ENCODE measurements at regions not wholly inside any gene's neighbourhood (a gene's known extent, or its start where the extent isn't known, plus 50 kb on each side); places are given as distances from the start of the nearest gene placed in this dataset.

- Histone ChIP-seq H4K20me1 (ENCODE audit: insufficient read depth, low read length) (no peaks in the 10 kb centered on the region), H3K4me2 (replicated peaks; ENCODE audit: extremely low read depth, low read length, poor library complexity, severe bottlenecking) (no peak overlapping the region), H3K9me3 (replicated peaks in 1 of 2; ENCODE audit: control insufficient read depth in 1 of 2, insufficient read depth in 1 of 2, low read length in 2 of 2) (peaks cover 24% of the 10 kb centered on the region in 2 donors), H3K4me1 (ENCODE audit: control insufficient read depth in 1 of 2, insufficient read depth in 2 of 2, low read length in 2 of 2) (no peaks in the 10 kb centered on the region), H3K9ac (ENCODE audit: insufficient read depth, low read length, poor library complexity, severe bottlenecking) (no peak overlapping the region), H2AFZ (ENCODE audit: insufficient read depth, low read depth, low read length, poor library complexity, severe bottlenecking) (no peak overlapping the region), H3K27ac (ENCODE audit: low read depth in 1 of 2, low read length in 2 of 2) (no peak overlapping the region), H3K4me3 (replicated peaks in 1 of 3; ENCODE audit: low read depth in 2 of 3, low read length in 3 of 3) (no peak overlapping the region), H3K79me2 (ENCODE audit: insufficient read depth, low read length) (no peaks in the 10 kb centered on the region), H3K27me3 (ENCODE audit: control insufficient read depth in 2 of 2, insufficient read depth in 2 of 2, low read length in 2 of 2) (no peaks in the 10 kb centered on the region), H3K36me3 (replicated peaks in 1 of 2; ENCODE audit: control insufficient read depth in 1 of 2, insufficient read depth in 2 of 2, low read length in 2 of 2) (no peaks in the 10 kb centered on the region)
- intact Hi-C loops (cut with micrococcal nuclease): no loop called here
- DNase-seq: no peak
- no peak overlapping the region for H3K4me3 Mint-ChIP-seq
- H3K36me3 Mint-ChIP-seq: no peaks in the 10 kb centered on the region
- WGBS (ENCODE audit: insufficient coverage): no CpG with 5 or more reads among the region's 2 CpGs
- H3K9me3 Mint-ChIP-seq: peaks cover 6 to 23% (median 9%) of the 10 kb centered on the region in 7 donors
- no peaks in the 10 kb centered on the region for H3K27me3 Mint-ChIP-seq (ENCODE audit: low read depth in 3 of 3)
- no peaks in the 10 kb centered on the region for H3K4me1 Mint-ChIP-seq
- TF ChIP-seq, protein P1, sequence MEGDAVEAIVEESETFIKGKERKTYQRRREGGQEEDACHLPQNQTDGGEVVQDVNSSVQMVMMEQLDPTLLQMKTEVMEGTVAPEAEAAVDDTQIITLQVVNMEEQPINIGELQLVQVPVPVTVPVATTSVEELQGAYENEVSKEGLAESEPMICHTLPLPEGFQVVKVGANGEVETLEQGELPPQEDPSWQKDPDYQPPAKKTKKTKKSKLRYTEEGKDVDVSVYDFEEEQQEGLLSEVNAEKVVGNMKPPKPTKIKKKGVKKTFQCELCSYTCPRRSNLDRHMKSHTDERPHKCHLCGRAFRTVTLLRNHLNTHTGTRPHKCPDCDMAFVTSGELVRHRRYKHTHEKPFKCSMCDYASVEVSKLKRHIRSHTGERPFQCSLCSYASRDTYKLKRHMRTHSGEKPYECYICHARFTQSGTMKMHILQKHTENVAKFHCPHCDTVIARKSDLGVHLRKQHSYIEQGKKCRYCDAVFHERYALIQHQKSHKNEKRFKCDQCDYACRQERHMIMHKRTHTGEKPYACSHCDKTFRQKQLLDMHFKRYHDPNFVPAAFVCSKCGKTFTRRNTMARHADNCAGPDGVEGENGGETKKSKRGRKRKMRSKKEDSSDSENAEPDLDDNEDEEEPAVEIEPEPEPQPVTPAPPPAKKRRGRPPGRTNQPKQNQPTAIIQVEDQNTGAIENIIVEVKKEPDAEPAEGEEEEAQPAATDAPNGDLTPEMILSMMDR (IDR thresholded peaks at IDR 0.05): no peak
- H3K27ac Mint-ChIP-seq: no peak overlapping the region
Observed at GRCh38 chr5:97820138-97820537, 637.1 kb upstream of the RIOK2 start.

- Mint-ChIP-seq H3K9me3 (peaks cover 0 to 6% (median 1%) of the 10 kb centered on the region in 7 donors), H3K4me3 (no peak overlapping the region), H3K27ac (no peak overlapping the region), H3K27me3 (ENCODE audit: low read depth in 3 of 3) (peaks cover 0 to 2% (median 0%) of the 10 kb centered on the region in 3 donors), H3K36me3 (no peaks in the 10 kb centered on the region), H3K4me1 (no peaks in the 10 kb centered on the region)
- Histone ChIP-seq H3K27ac (ENCODE audit: low read depth in 1 of 2, low read length in 2 of 2) (no peak overlapping the region), H3K9ac (ENCODE audit: insufficient read depth, low read length, poor library complexity, severe bottlenecking) (no peak overlapping the region), H4K20me1 (ENCODE audit: insufficient read depth, low read length) (no peaks in the 10 kb centered on the region), H3K4me3 (replicated peaks in 1 of 3; ENCODE audit: low read depth in 2 of 3, low read length in 3 of 3) (no peak overlapping the region), H3K9me3 (replicated peaks in 1 of 2; ENCODE audit: control insufficient read depth in 1 of 2, insufficient read depth in 1 of 2, low read length in 2 of 2) (no peaks in the 10 kb centered on the region), H3K4me2 (replicated peaks; ENCODE audit: extremely low read depth, low read length, poor library complexity, severe bottlenecking) (no peak overlapping the region), H3K36me3 (replicated peaks in 1 of 2; ENCODE audit: control insufficient read depth in 1 of 2, insufficient read depth in 2 of 2, low read length in 2 of 2) (no peaks in the 10 kb centered on the region), H3K79me2 (ENCODE audit: insufficient read depth, low read length) (no peaks in the 10 kb centered on the region), H3K4me1 (ENCODE audit: control insufficient read depth in 1 of 2, insufficient read depth in 2 of 2, low read length in 2 of 2) (no peaks in the 10 kb centered on the region), H2AFZ (ENCODE audit: insufficient read depth, low read depth, low read length, poor library complexity, severe bottlenecking) (no peak overlapping the region), H3K27me3 (ENCODE audit: control insufficient read depth in 2 of 2, insufficient read depth in 2 of 2, low read length in 2 of 2) (no peaks in the 10 kb centered on the region)
- no CpG with 5 or more reads among the region's 2 CpGs for WGBS (ENCODE audit: insufficient coverage)
- no peak for DNase-seq
- intact Hi-C loops (cut with micrococcal nuclease): no loop called here
- TF ChIP-seq, protein P1 (IDR thresholded peaks at IDR 0.05): no peak
Observed at GRCh38 chr5:97832645-97833296, 649.7 kb upstream of the RIOK2 start.
